CD14-positive monocyte (primary cell): ENCODE measurements at regions not wholly inside any gene's neighbourhood (a gene's known extent, or its start where the extent isn't known, plus 50 kb on each side); places are given as distances from the start of the nearest gene placed in this dataset.

Source experiments
- DNase-seq, 3 donors: peaks; one replicate each; pipeline ENCODE4 v3.0.0-alpha.2; 2011 to 2022
- H2AFZ ChIP-seq: 2 replicates; pipeline ENCODE4 v1.6.0; 2012; ENCODE audit warnings: mild to moderate bottlenecking, low read depth, low read length, inconsistent platforms; ENCODE audit not compliant: insufficient read depth, poor library complexity, severe bottlenecking
- H3K27ac ChIP-seq, 2 donors: 1 replicate in 1 of 2; 2 replicates in 1 of 2; pipeline ENCODE4 v1.5.1; 2012 to 2013; ENCODE audit warnings: low read length in 2 of 2, control low read depth in 1 of 2, inconsistent platforms in 1 of 2, low read depth in 1 of 2, mild to moderate bottlenecking in 1 of 2
- H3K27me3 ChIP-seq, 2 donors: one replicate each; pipeline versions ENCODE4 v1.6.0 to v1.6.1; 2011 to 2013; ENCODE audit warnings: low read length in 2 of 2; ENCODE audit not compliant: control insufficient read depth in 2 of 2, insufficient read depth in 2 of 2
- H3K36me3 ChIP-seq, 2 donors: replicated peaks in 1 of 2; 1 replicate in 1 of 2; 2 replicates in 1 of 2; pipeline versions ENCODE4 v1.5.1 to v1.6.1; 2012 to 2013; ENCODE audit warnings: low read length in 2 of 2, control low read depth in 1 of 2, inconsistent platforms in 1 of 2, mild to moderate bottlenecking in 1 of 2; ENCODE audit not compliant: insufficient read depth in 2 of 2, control insufficient read depth in 1 of 2
- H3K4me1 ChIP-seq, 2 donors: 1 replicate in 1 of 2; 2 replicates in 1 of 2; pipeline versions ENCODE4 v1.5.1 to v1.6.1; 2012 to 2013; ENCODE audit warnings: low read length in 2 of 2, control low read depth in 1 of 2, inconsistent platforms in 1 of 2, mild to moderate bottlenecking in 1 of 2, moderate library complexity in 1 of 2; ENCODE audit not compliant: insufficient read depth in 2 of 2, control insufficient read depth in 1 of 2
- H3K4me2 ChIP-seq: replicated peaks from 2 replicates; pipeline ENCODE3; 2012; ENCODE audit warnings: low read length, moderate library complexity, mild to moderate bottlenecking; ENCODE audit not compliant: poor library complexity, severe bottlenecking; ENCODE audit errors: extremely low read depth
- H3K4me3 ChIP-seq, 3 experiments: fragments of 200-600 bp in 1 of 3; sonication (generic) in 1 of 3; replicated peaks in 1 of 3; 1 replicate in 2 of 3; 2 replicates in 1 of 3; pipeline ENCODE4 v1.5.1; 2011 to 2013; ENCODE audit warnings: low read length in 3 of 3, mild to moderate bottlenecking in 3 of 3, control low read depth in 2 of 3, low read depth in 2 of 3, inconsistent platforms in 1 of 3, moderate library complexity in 1 of 3
- H3K79me2 ChIP-seq: 2 replicates; pipeline ENCODE4 v1.6.0; 2012; ENCODE audit warnings: mild to moderate bottlenecking, control low read depth, inconsistent platforms, low read length, moderate library complexity; ENCODE audit not compliant: insufficient read depth
- H3K9ac ChIP-seq: 2 replicates; pipeline ENCODE4 v1.6.0; 2017; ENCODE audit warnings: low read length, mild to moderate bottlenecking; ENCODE audit not compliant: insufficient read depth, poor library complexity, severe bottlenecking
- H3K9me3 ChIP-seq, 2 donors: replicated peaks in 1 of 2; 1 replicate in 1 of 2; 2 replicates in 1 of 2; pipeline versions ENCODE4 v1.5.1 to v1.6.1; 2012 to 2013; ENCODE audit warnings: low read length in 2 of 2, control low read depth in 1 of 2; ENCODE audit not compliant: control insufficient read depth in 1 of 2, insufficient read depth in 1 of 2
- H4K20me1 ChIP-seq: 2 replicates; pipeline ENCODE4 v1.6.0; 2012; ENCODE audit warnings: mild to moderate bottlenecking, low read length, control low read depth, moderate library complexity; ENCODE audit not compliant: insufficient read depth
- H3K27ac Mint-ChIP-seq, 7 donors: one replicate each; pipeline ENCODE4 v1.8.0; 2020; ENCODE audit warnings: mild to moderate bottlenecking in 7 of 7, mixed read lengths in 7 of 7, moderate library complexity in 6 of 7, inconsistent platforms in 2 of 7
- H3K27me3 Mint-ChIP-seq, 3 donors: one replicate each; pipeline ENCODE4 v1.8.0; 2021 to 2022; ENCODE audit warnings: low read depth in 3 of 3, mild to moderate bottlenecking in 3 of 3, mixed read lengths in 3 of 3, moderate library complexity in 3 of 3, inconsistent platforms in 1 of 3
- H3K36me3 Mint-ChIP-seq, 2 donors: one replicate each; pipeline ENCODE4 v1.8.0; 2020; ENCODE audit warnings: mixed read lengths in 2 of 2, inconsistent platforms in 1 of 2, mild to moderate bottlenecking in 1 of 2
- H3K4me1 Mint-ChIP-seq: one replicate; pipeline ENCODE4 v1.8.0; 2020; ENCODE audit warnings: mild to moderate bottlenecking, mixed read lengths
- H3K4me3 Mint-ChIP-seq, 2 donors: one replicate each; pipeline ENCODE4 v1.8.0; 2020; ENCODE audit warnings: mild to moderate bottlenecking in 2 of 2, mixed read lengths in 2 of 2, moderate library complexity in 1 of 2
- H3K9me3 Mint-ChIP-seq, 7 donors: one replicate each; pipeline ENCODE4 v1.8.0; 2020 to 2022; ENCODE audit warnings: mixed read lengths in 7 of 7, mild to moderate bottlenecking in 6 of 7, moderate library complexity in 6 of 7, inconsistent platforms in 2 of 7
- CTCF ChIP-seq: fragments of 200-600 bp; IDR thresholded peaks from one replicate; pipeline ENCODE4 v1.8.0; 2022; ENCODE audit warnings: antibody characterized with exemption, mild to moderate bottlenecking
- WGBS: methylation state at CpG from one replicate; pipeline ENCODE4 v1.1.5; 2013; ENCODE audit warnings: missing lambda C conversion rate; ENCODE audit not compliant: insufficient coverage; 5-methylcytosine and 5-hydroxymethylcytosine counted together
- intact Hi-C, 2 donors: fragments of 100-400 bp; cut with micrococcal nuclease; formaldehyde crosslinking; loops; one replicate each; pipeline versions ENCODE4 v1.15.0 to v1.15.1; 2023

GRCh38 chr3:86629511-86629910 lies 361.4 kb downstream of the VGLL3 start:
- Histone ChIP-seq H3K36me3 (no peaks in the 10 kb centered on the region), H3K9ac (no peak overlapping the region), H3K27me3 (no peaks in the 10 kb centered on the region), H3K27ac (no peak overlapping the region), H3K79me2 (no peaks in the 10 kb centered on the region), H4K20me1 (no peaks in the 10 kb centered on the region), H3K4me1 (no peaks in the 10 kb centered on the region), H3K9me3 (peaks cover 6% of the 10 kb centered on the region in 2 donors), H3K4me2 (no peak overlapping the region), H3K4me3 (no peak overlapping the region), H2AFZ (no peak overlapping the region)
- WGBS: no CpG with 5 or more reads among the region's 4 CpGs
- Mint-ChIP-seq H3K36me3 (no peaks in the 10 kb centered on the region), H3K9me3 (peaks cover 0 to 6% (median 3%) of the 10 kb centered on the region in 7 donors), H3K27ac (no peak overlapping the region), H3K27me3 (peaks cover 0 to 1% (median 0%) of the 10 kb centered on the region in 3 donors), H3K4me1 (no peaks in the 10 kb centered on the region), H3K4me3 (no peak overlapping the region)
- TF ChIP-seq CTCF: no peak
- no peak for DNase-seq
- intact Hi-C loops: no loop called here

- H3K27ac ChIP-seq: no peak overlapping the region
- no peak overlapping the region for H3K4me2 ChIP-seq
- no peaks in the 10 kb centered on the region for H3K36me3 ChIP-seq
- no peak for TF ChIP-seq CTCF
- no peak overlapping the region for H3K4me3 ChIP-seq
- Mint-ChIP-seq H3K36me3 (no peaks in the 10 kb centered on the region), H3K27me3 (peaks cover 0 to 1% (median 0%) of the 10 kb centered on the region in 3 donors), H3K9me3 (peaks cover 0 to 12% (median 6%) of the 10 kb centered on the region in 7 donors), H3K4me1 (no peaks in the 10 kb centered on the region), H3K27ac (no peak overlapping the region), H3K4me3 (no peak overlapping the region)
- H3K27me3 ChIP-seq: no peaks in the 10 kb centered on the region
- H2AFZ ChIP-seq: no peak overlapping the region
- H3K9ac ChIP-seq: no peak overlapping the region
- no peaks in the 10 kb centered on the region for H4K20me1 ChIP-seq
- no peak for DNase-seq
- intact Hi-C loops: no loop called here
- no peaks in the 10 kb centered on the region for H3K79me2 ChIP-seq
- no peaks in the 10 kb centered on the region for H3K4me1 ChIP-seq
- 88% methylated on average over 1 of the region's 2 CpGs for WGBS
- H3K9me3 ChIP-seq: peaks cover 11% of the 10 kb centered on the region in 2 donors
These were observed 366.8 kb downstream of the VGLL3 start for GRCh38 chr3:86624192-86624591.
